ENCODE measurements at regions not wholly inside any gene's neighbourhood (a gene's known extent, or its start where the extent isn't known, plus 50 kb on each side); places are given as distances from the start of the nearest gene placed in this dataset.

- TF ChIP-seq ZNF155 (tag by site-specific recombination; IDR thresholded peaks at IDR 0.05) (no peak), ZNF239 (tag by site-specific recombination; IDR thresholded peaks at IDR 0.05) (no peak), ZBTB49 (tag by site-specific recombination; IDR thresholded peaks at IDR 0.05; ENCODE audit: low read depth) (no peak), CTCF (tag by site-specific recombination; IDR thresholded peaks at IDR 0.05) (no peak), TCF7L2 (IDR thresholded peaks at IDR 0.05; ENCODE audit: borderline replicate concordance, low read depth, low read length) (no peak)
Observed at GRCh38 chr21:32147041-32147440, 131.8 kb downstream of the MIS18A start.
